ENCODE measurements at regions not wholly inside any gene's neighbourhood (a gene's known extent, or its start where the extent isn't known, plus 50 kb on each side); places are given as distances from the start of the nearest gene placed in this dataset. TPM values are rescaled to one million over a fixed set of nuclear protein-coding genes. Genes with fewer than 3 reads are reported as not detected.

GRCh38 chr18:33803636-33804035 is 225.6 kb downstream of the ASXL3 start:
- H3K9me3 ChIP-seq (ENCODE audit: control insufficient read depth, insufficient read depth, low read length): no peaks in the 10 kb centered on the region
- no peak for TF ChIP-seq CTCF (IDR thresholded peaks at IDR 0.05; ENCODE audit: low read depth, low read length)
- H3K27ac ChIP-seq (ENCODE audit: low read depth, low read length): no peak overlapping the region
- no peak overlapping the region for H3K4me3 ChIP-seq (ENCODE audit: low read depth, low read length)
- no peaks in the 10 kb centered on the region for H3K27me3 ChIP-seq (ENCODE audit: control insufficient read depth, insufficient read depth, low read length)
- no peak for DNase-seq (ENCODE audit: low read depth, low spot score)
- ChIA-PET CTCF (no interaction called here), POLR2A (no interaction called here)

- POLR2A ChIA-PET: no interaction called here
- H3K27ac ChIP-seq (ENCODE audit: low read depth, low read length): no peak overlapping the region
- no peak overlapping the region for H3K4me3 ChIP-seq (ENCODE audit: low read depth, low read length)
- no peak for DNase-seq (ENCODE audit: low read depth, low spot score)
- H3K27me3 ChIP-seq (ENCODE audit: control insufficient read depth, insufficient read depth, low read length): no peaks in the 10 kb centered on the region
- no peaks in the 10 kb centered on the region for H3K9me3 ChIP-seq (ENCODE audit: control insufficient read depth, insufficient read depth, low read length)
- no peak for TF ChIP-seq CTCF (IDR thresholded peaks at IDR 0.05; ENCODE audit: low read depth, low read length)
- CTCF ChIA-PET: no interaction called here
These were observed 224.9 kb downstream of the ASXL3 start for GRCh38 chr18:33802955-33803354.

Small RNA genes lying in the stretch of these regions (small RNA-seq; reads per million reads assigned to genes)
- gene RF00019 (ENCODE audit: insufficient read length, low read depth): not detected

All from AG04450 (cell line).